SK-N-SH (cell line): ENCODE measurements at regions not wholly inside any gene's neighbourhood (a gene's known extent, or its start where the extent isn't known, plus 50 kb on each side); places are given as distances from the start of the nearest gene placed in this dataset.

Experiments
- CTCF ChIA-PET: fragments of 300-600, 350-600 bp; formaldehyde crosslinking; extraction: SDS; loops from one replicate; lab custom pipeline; 2021; lab: Yijun Ruan, JAX
- POLR2A ChIA-PET: fragments of 350-600 bp; sonication (Branson Sonifier 250); formaldehyde crosslinking; extraction: SDS; loops from one replicate; lab custom pipeline; 2020; ENCODE audit warnings: antibody characterized with exemption, inconsistent platforms; lab: Yijun Ruan, JAX
- DNase-seq: peaks from one replicate; pipeline ENCODE4 v3.0.0; 2012
- H2AFZ ChIP-seq: fragments of 200-600 bp; sonication (generic); 2 replicates; pipeline ENCODE4 v1.8.1; 2016; ENCODE audit warnings: antibody characterized with exemption, mild to moderate bottlenecking, low read depth
- H3F3A ChIP-seq: fragments of 200-600 bp; sonication (generic); replicated peaks from 2 replicates; pipeline ENCODE3; 2016; ENCODE audit warnings: antibody characterized with exemption, mild to moderate bottlenecking; ENCODE audit not compliant: insufficient read depth
- H3K27ac ChIP-seq, 2 experiments: fragments of 200-500 bp in 1 of 2; fragments of 200-600 bp in 1 of 2; sonication (Bioruptor generic) in 1 of 2; sonication (generic), shearing (Covaris generic) in 1 of 2; 2 replicates each; pipeline versions ENCODE4 v1.5.1 to v1.6.1; 2014 to 2016; ENCODE audit warnings: low read depth in 2 of 2, inconsistent platforms in 1 of 2, low read length in 1 of 2, mild to moderate bottlenecking in 1 of 2, mixed read lengths in 1 of 2
- H3K27me3 ChIP-seq: fragments of 200-600 bp; sonication (generic), shearing (Covaris generic); 2 replicates; pipeline ENCODE4 v1.6.1; 2016; ENCODE audit warnings: mixed run types; ENCODE audit not compliant: insufficient read depth
- H3K36me3 ChIP-seq, 2 experiments: fragments of 200-500 bp in 1 of 2; fragments of 200-600 bp in 1 of 2; sonication (Bioruptor generic) in 1 of 2; sonication (generic) in 1 of 2; replicated peaks in 1 of 2; 2 replicates each; pipeline versions ENCODE3 to v1.5.1; 2014 to 2016; ENCODE audit warnings: low read length in 1 of 2, mild to moderate bottlenecking in 1 of 2; ENCODE audit not compliant: insufficient read depth in 2 of 2, control insufficient read depth in 1 of 2
- H3K4me1 ChIP-seq, 2 experiments: fragments of 200-500 bp in 1 of 2; fragments of 200-600 bp in 1 of 2; sonication (Bioruptor generic) in 1 of 2; sonication (generic), shearing (Covaris generic) in 1 of 2; 2 replicates each; pipeline versions ENCODE4 v1.5.1 to v1.6.1; 2014 to 2016; ENCODE audit warnings: low read depth in 1 of 2, low read length in 1 of 2, mixed run types in 1 of 2; ENCODE audit not compliant: insufficient read depth in 2 of 2, control insufficient read depth in 1 of 2
- H3K4me2 ChIP-seq: fragments of 200-600 bp; sonication (generic), shearing (Covaris generic); 2 replicates; pipeline ENCODE4 v1.6.1; 2017; ENCODE audit warnings: mixed run types
- H3K4me3 ChIP-seq, 2 experiments: fragments of 200-500 bp in 1 of 2; fragments of 200-600 bp in 1 of 2; sonication (Bioruptor generic) in 1 of 2; sonication (generic), shearing (Covaris generic) in 1 of 2; 2 replicates each; pipeline versions ENCODE4 v1.5.1 to v1.8.1; 2014 to 2016; ENCODE audit warnings: low read depth in 2 of 2, inconsistent platforms in 1 of 2, low read length in 1 of 2, mild to moderate bottlenecking in 1 of 2, mixed read lengths in 1 of 2, moderate library complexity in 1 of 2
- H3K79me2 ChIP-seq: fragments of 200-600 bp; sonication (generic); 2 replicates; pipeline ENCODE4 v1.8.1; 2017; ENCODE audit warnings: mild to moderate bottlenecking; ENCODE audit not compliant: insufficient read depth
- H3K9ac ChIP-seq: fragments of 200-600 bp; sonication (generic); 2 replicates; pipeline ENCODE4 v1.6.1; 2017; ENCODE audit warnings: mixed run types
- H3K9me2 ChIP-seq: fragments of 200-600 bp; sonication (generic); 2 replicates; pipeline ENCODE4 v1.6.1; 2017; ENCODE audit warnings: mixed run types
- H3K9me3 ChIP-seq: fragments of 200-600 bp; sonication (generic); 2 replicates; pipeline ENCODE4 v1.6.1; 2017; ENCODE audit warnings: mixed run types, mild to moderate bottlenecking, moderate library complexity
- H4K20me1 ChIP-seq: fragments of 200-600 bp; sonication (generic); 2 replicates; pipeline ENCODE4 v1.6.1; 2017; ENCODE audit warnings: mild to moderate bottlenecking, mixed run types; ENCODE audit not compliant: insufficient read depth
- CHD2 ChIP-seq: fragments of 150-350 bp; IDR thresholded peaks from 2 replicates; pipeline ENCODE4 v1.6.1; 2018; ENCODE audit warnings: low read length; ENCODE audit not compliant: partially characterized antibody
- CTCF ChIP-seq: fragments of 200-600 bp; sonication (generic); IDR thresholded peaks from 2 replicates; pipeline ENCODE4 v1.6.1; 2017; ENCODE audit warnings: antibody characterized with exemption, mild to moderate bottlenecking, moderate library complexity
- EP300 ChIP-seq, 2 experiments: IDR thresholded peaks; 2 replicates each; pipeline versions ENCODE4 v1.4.0 to v1.6.1; 2012; ENCODE audit warnings: borderline replicate concordance in 1 of 2, low read depth in 1 of 2, low read length in 1 of 2
- FOSL2 ChIP-seq: IDR thresholded peaks from 2 replicates; pipeline ENCODE4 v1.4.0; 2012; ENCODE audit warnings: low read depth, mild to moderate bottlenecking, moderate library complexity, borderline replicate concordance
- FOXJ3 ChIP-seq: sonication (generic); formaldehyde crosslinking; IDR thresholded peaks from 2 replicates; pipeline ENCODE4 v1.5.1; 2020; ENCODE audit warnings: mild to moderate bottlenecking, missing genetic modification reagents
- GATA2 ChIP-seq: sonication (generic); formaldehyde crosslinking; IDR thresholded peaks from 2 replicates; pipeline ENCODE4 v1.5.0; 2020; ENCODE audit warnings: mild to moderate bottlenecking, missing genetic modification reagents
- MAX ChIP-seq: IDR thresholded peaks from 2 replicates; pipeline ENCODE4 v1.4.0; 2012; ENCODE audit warnings: low read depth
- RCOR1 ChIP-seq: fragments of 150-350 bp; IDR thresholded peaks from 2 replicates; pipeline ENCODE4 v1.6.1; 2017; ENCODE audit warnings: antibody characterized with exemption, low read length
- REST ChIP-seq: IDR thresholded peaks from 2 replicates; pipeline ENCODE4 v1.6.1; 2012; ENCODE audit warnings: mild to moderate bottlenecking, low read depth, low read length, moderate library complexity
- SIN3A ChIP-seq: IDR thresholded peaks from 2 replicates; pipeline ENCODE4 v1.6.1; 2012; ENCODE audit warnings: low read depth, mild to moderate bottlenecking, low read length, moderate library complexity, borderline replicate concordance
- TAF1 ChIP-seq: IDR thresholded peaks from 2 replicates; pipeline ENCODE4 v1.6.1; 2012; ENCODE audit warnings: low read depth, mild to moderate bottlenecking, low read length, moderate library complexity, borderline replicate concordance
- TCF12 ChIP-seq: IDR thresholded peaks from 2 replicates; pipeline ENCODE4 v1.4.0; 2012
- TEAD4 ChIP-seq: IDR thresholded peaks from 2 replicates; pipeline ENCODE4 v1.4.0; 2012; ENCODE audit warnings: mild to moderate bottlenecking, borderline replicate concordance; ENCODE audit not compliant: insufficient read depth
- USF1 ChIP-seq: IDR thresholded peaks from 2 replicates; pipeline ENCODE4 v1.4.0; 2012; ENCODE audit warnings: low read depth, borderline replicate concordance
- YY1 ChIP-seq: IDR thresholded peaks from 2 replicates; pipeline ENCODE4 v1.4.0; 2012; ENCODE audit warnings: low read depth, mild to moderate bottlenecking
- ZBTB33 ChIP-seq: IDR thresholded peaks from 2 replicates; pipeline ENCODE4 v1.4.0; 2012; ENCODE audit warnings: low read depth, borderline replicate concordance
- WGBS: methylation state at CpG from one replicate; pipeline ENCODE4 v1.1.6; 2017; ENCODE audit warnings: low lambda C conversion rate; 5-methylcytosine and 5-hydroxymethylcytosine counted together

- TF ChIP-seq USF1, result no peak
- no peak for TF ChIP-seq MAX
- peak; percentile 18; the same call in 1 of the 2 replicates for TF ChIP-seq FOSL2
- peak in 1 of 2 experiments; percentile 86; a peak in 2 of 4 replicates for TF ChIP-seq EP300 (IDR thresholded peaks at IDR 0.05; ENCODE audit: borderline replicate concordance in 1 of 2, low read depth in 1 of 2, low read length in 1 of 2)
- peak; percentile 85 for TF ChIP-seq RCOR1
- TF ChIP-seq FOXJ3 (CRISPR knock-in tag), result peak; percentile 51; the same call in 1 of the 2 replicates
- TF ChIP-seq CTCF, result no peak
- no peak for TF ChIP-seq REST
- peak; percentile 49; the same call in 1 of the 2 replicates for TF ChIP-seq GATA2 (CRISPR knock-in tag)
- no peak for TF ChIP-seq TEAD4
- TF ChIP-seq TCF12, result no peak
- no peak for TF ChIP-seq TAF1
- TF ChIP-seq SIN3A, result no peak
- TF ChIP-seq CHD2, result peak; percentile 58
- TF ChIP-seq YY1, result no peak
- no peak for TF ChIP-seq ZBTB33
- 46% methylated on average over 22 of the region's 23 CpGs for WGBS
- Histone ChIP-seq H3K36me3 (no peaks in the 10 kb centered on the region), H4K20me1 (no peaks in the 10 kb centered on the region), H3K79me2 (no peaks in the 10 kb centered on the region), H3K9me3 (no peaks in the 10 kb centered on the region), H3K27ac (peak overlapping the region; percentile 33 to 89; a peak in 3 of 4 replicates), H3K27me3 (no peaks in the 10 kb centered on the region), H3F3A (no peaks in the 10 kb centered on the region), H2AFZ (no peak overlapping the region), H3K4me2 (no peak overlapping the region; the same call in 1 of the 2 replicates), H3K9ac (no peak overlapping the region), H3K9me2 (no peaks in the 10 kb centered on the region), H3K4me1 (peaks cover 0 to 63% of the 10 kb centered on the region in 2 experiments; a peak in 1 of 4 replicates), H3K4me3 (no peak overlapping the region)
- DNase-seq, result peak; percentile 86
- POLR2A ChIA-PET, result no interaction called here
- CTCF ChIA-PET, result interaction anchor here (0.9 to 1.9 kb wide), 7 partner anchors 17 to 388 kb away, joined by 3 to 6 read pairs (median 3); no protein-coding TSS in a partner anchor
These were observed 107.8 kb upstream of the TARDBP start for GRCh38 chr1:10904396-10905358.
